Activated effector memory CD4-positive, alpha-beta T cell treated with Interleukin-2 at 50 U/mL for 16 hours (primary cell): ENCODE measurements at regions not wholly inside any gene's neighbourhood (a gene's known extent, or its start where the extent isn't known, plus 50 kb on each side); places are given as distances from the start of the nearest gene placed in this dataset.

Experiments used
- DNase-seq: peaks from one replicate; pipeline ENCODE4 v3.0.0-alpha.2; 2020

GRCh38 chr1:11414926-11415538, 63.9 kb upstream of the DISP3 start:
- DNase-seq = no peak

GRCh38 chr1:11417162-11417561, 61.8 kb upstream of the DISP3 start:
- DNase-seq = no peak

DNA sequence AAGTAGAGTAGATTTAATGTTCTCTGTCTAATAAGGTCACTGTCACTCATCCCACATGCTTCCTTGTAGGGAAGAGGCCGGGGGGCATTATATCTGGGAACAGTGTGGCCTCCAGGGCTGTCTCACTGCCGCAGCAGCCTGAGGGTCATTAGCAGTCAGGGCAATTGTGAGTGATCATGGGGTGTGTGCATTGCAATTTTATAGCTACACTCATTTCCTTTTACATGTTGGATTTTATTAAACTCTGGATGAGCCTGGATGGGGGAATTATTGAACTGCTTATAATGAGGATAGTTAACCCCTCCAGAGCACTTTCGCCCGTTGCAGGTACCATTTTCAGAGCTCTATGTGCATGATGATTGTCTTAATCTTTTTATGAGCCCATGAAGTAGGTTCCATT, 60.9 kb upstream of the DISP3 start:
- DNase-seq = no peak

DNA sequence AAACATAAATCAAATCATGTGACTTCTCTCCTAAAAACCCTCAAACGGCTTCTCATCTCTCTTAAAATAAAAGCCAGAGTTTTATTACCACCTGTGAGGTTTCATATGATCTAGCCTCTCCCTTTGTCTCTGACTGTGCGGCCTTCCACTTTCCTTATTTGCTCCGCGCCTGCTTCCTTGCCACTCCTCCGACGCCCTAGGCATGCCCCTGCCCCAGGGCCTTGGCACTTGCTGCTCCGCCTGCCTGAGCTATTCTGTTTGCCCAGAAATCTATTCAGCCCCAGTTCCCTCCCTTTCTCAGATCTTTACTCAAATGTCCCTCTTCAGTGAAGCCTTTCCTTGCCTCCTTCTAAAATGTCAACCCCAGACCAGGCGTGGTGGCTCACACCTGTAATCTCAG, 57.5 kb upstream of the DISP3 start:
- no peak for DNase-seq

DNA sequence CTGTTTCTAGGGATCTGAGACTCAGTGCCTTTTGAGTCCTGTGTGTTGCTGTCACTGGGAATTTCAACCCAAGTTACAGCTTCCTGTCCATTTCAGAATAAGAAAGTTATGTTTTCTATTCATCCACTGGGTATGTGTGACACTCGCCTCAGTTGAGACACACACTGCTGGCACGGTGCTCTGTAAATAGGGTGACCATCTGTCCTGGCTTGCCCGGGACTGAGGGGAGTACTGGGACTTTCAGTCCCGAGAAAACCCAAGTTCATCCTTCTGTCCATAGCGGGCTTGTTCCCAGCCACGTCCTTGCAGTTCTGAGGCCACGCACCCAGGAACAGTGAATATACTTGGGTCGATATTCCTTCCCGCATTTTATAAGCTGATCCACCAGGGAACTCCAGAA, 56.3 kb upstream of the DISP3 start:
- DNase-seq = no peak

DNA sequence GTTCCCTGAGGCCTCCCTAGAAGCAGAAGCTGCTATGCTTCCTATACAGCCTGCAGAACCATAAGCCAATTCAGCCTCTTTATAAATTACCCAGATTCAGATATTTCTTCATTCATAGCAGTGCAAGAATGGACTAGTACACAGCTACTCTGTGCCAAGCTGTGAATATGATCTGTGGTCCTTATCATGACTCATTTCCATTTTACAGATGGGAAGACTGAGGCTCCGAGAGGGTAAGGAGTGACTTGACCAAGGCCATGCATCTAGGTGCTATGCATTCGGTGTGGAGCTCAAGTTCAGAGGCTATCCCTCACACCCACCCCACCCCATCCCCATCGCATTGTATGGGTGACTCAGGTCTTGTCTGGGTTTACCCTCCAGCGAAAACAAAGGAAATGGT, 52.3 kb upstream of the DISP3 start:
- DNase-seq = no peak

GRCh38 chr1:11428789-11429188, 50.2 kb upstream of the DISP3 start:
- DNase-seq = no peak
